Mucosa of descending colon (tissue), 3 donors: ENCODE measurements at regions not wholly inside any gene's neighbourhood (a gene's known extent, or its start where the extent isn't known, plus 50 kb on each side); places are given as distances from the start of the nearest gene placed in this dataset.

ENCODE experiments used
- ATAC-seq: fragments of 200-7000 bp; cut with Tn5 transposase; one replicate; pipeline ENCODE4 v1.9.1; 2020; ENCODE audit warnings: mild to moderate bottlenecking, moderate library complexity
- DNase-seq, 3 donors: peaks; one replicate each; pipeline ENCODE4 v3.0.0-alpha.2; 2020
- H3K36me3 ChIP-seq: fragments of 200-600 bp; one replicate; pipeline ENCODE4 v1.8.0; 2021; ENCODE audit warnings: low read depth, mild to moderate bottlenecking
- H3K4me1 ChIP-seq: fragments of 200-600 bp; one replicate; pipeline ENCODE4 v1.8.0; 2021; ENCODE audit warnings: low read depth, mild to moderate bottlenecking
- H3K4me3 ChIP-seq: fragments of 200-600 bp; one replicate; pipeline ENCODE4 v1.8.0; 2021; ENCODE audit warnings: mild to moderate bottlenecking
- H3K9me3 ChIP-seq: fragments of 200-600 bp; one replicate; pipeline ENCODE4 v1.8.0; 2021; ENCODE audit warnings: mild to moderate bottlenecking
- CTCF ChIP-seq: fragments of 200-600 bp; IDR thresholded peaks from one replicate; pipeline ENCODE4 v1.8.0; 2022; ENCODE audit warnings: antibody characterized with exemption, mild to moderate bottlenecking
- intact Hi-C, 2 donors: fragments of 100-400 bp; cut with DNase I in 1 of 2; cut with micrococcal nuclease in 1 of 2; formaldehyde crosslinking; loops; one replicate each; pipeline versions ENCODE4 v1.11.0 to v1.11.1; 2022; cut with DNase I, micrococcal nuclease
- donor health status: DM: no; HTN: no; CAD: no; lungs with moderate emphysema.
- donor health status: DM: no; HTN: no; CAD: no.
- donor health status: DM: no; HTN: yes; CAD: no.

GRCh38 chr13:51518827-51519226, 65.4 kb upstream of the WDFY2 start:
- ATAC-seq, result no peak
- H3K4me1 ChIP-seq, result no peaks in the 10 kb centered on the region
- H3K4me3 ChIP-seq, result no peak overlapping the region
- no peak for DNase-seq
- intact Hi-C loops, result no loop called here
- no peaks in the 10 kb centered on the region for H3K36me3 ChIP-seq
- no peak for TF ChIP-seq CTCF
- H3K9me3 ChIP-seq, result no peaks in the 10 kb centered on the region

- intact Hi-C loops, result no loop called here
- no peak for TF ChIP-seq CTCF
- Histone ChIP-seq H3K4me1 (no peaks in the 10 kb centered on the region), H3K4me3 (no peak overlapping the region), H3K9me3 (no peaks in the 10 kb centered on the region), H3K36me3 (no peaks in the 10 kb centered on the region)
- DNase-seq, result no peak
- ATAC-seq, result no peak
Measured at GRCh38 chr13:51519771-51520216, 64.5 kb upstream of the WDFY2 start.

GRCh38 chr13:51520524-51520923, 63.7 kb upstream of the WDFY2 start:
- no peaks in the 10 kb centered on the region for H3K36me3 ChIP-seq
- DNase-seq (no peak), ATAC-seq (no peak)
- H3K4me1 ChIP-seq, result no peaks in the 10 kb centered on the region
- intact Hi-C loops, result no loop called here
- TF ChIP-seq CTCF, result no peak
- H3K4me3 ChIP-seq, result no peak overlapping the region
- no peaks in the 10 kb centered on the region for H3K9me3 ChIP-seq

GRCh38 chr13:51523082-51523518, 61.2 kb upstream of the WDFY2 start:
- H3K4me1 ChIP-seq, result no peaks in the 10 kb centered on the region
- intact Hi-C loops, result no loop called here
- no peak for TF ChIP-seq CTCF
- H3K36me3 ChIP-seq, result no peaks in the 10 kb centered on the region
- H3K9me3 ChIP-seq, result no peaks in the 10 kb centered on the region
- no peak overlapping the region for H3K4me3 ChIP-seq
- DNase-seq (peak in 1 of 3 donors; percentile 10), ATAC-seq (no peak)

GRCh38 chr13:51524312-51524711, 60.0 kb upstream of the WDFY2 start:
- DNase-seq (no peak), ATAC-seq (no peak)
- no peaks in the 10 kb centered on the region for H3K36me3 ChIP-seq
- intact Hi-C loops, result no loop called here
- H3K4me1 ChIP-seq, result no peaks in the 10 kb centered on the region
- no peaks in the 10 kb centered on the region for H3K9me3 ChIP-seq
- no peak overlapping the region for H3K4me3 ChIP-seq
- TF ChIP-seq CTCF, result no peak
